Anterior cingulate cortex (tissue), 58 donors: ENCODE measurements at regions not wholly inside any gene's neighbourhood (a gene's known extent, or its start where the extent isn't known, plus 50 kb on each side); places are given as distances from the start of the nearest gene placed in this dataset.
"Not testable (repeated sequence)": the region's sequence is repeated elsewhere in the genome, so short reads cannot be mapped to it uniquely, and the experiment has no call there.

Experiments
- DNase-seq, 58 donors: peaks; one replicate each; lab custom pipeline; 2025; lab: John Stamatoyannopoulos, UW

DNA sequence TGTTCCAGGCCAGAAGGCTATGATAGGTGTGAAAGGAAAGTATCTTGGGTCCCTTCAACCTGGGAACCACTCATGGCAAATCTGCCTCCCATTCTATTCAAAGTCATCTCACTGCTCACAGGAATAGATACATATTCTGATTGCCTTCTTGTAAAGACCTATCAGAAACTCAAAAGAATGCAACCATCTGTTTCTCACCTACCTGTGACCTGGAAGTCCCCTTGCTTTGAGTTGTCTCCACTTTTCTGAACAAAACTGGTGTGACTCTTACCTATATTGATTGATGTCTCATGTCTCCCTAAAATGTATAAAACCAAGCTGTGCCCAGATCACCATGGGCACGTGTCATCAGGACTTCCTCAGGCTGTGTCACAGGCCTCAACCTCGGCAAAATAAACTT lies 1149.3 kb downstream of the NSUN3 start:
- DNase-seq, result no peak

DNA sequence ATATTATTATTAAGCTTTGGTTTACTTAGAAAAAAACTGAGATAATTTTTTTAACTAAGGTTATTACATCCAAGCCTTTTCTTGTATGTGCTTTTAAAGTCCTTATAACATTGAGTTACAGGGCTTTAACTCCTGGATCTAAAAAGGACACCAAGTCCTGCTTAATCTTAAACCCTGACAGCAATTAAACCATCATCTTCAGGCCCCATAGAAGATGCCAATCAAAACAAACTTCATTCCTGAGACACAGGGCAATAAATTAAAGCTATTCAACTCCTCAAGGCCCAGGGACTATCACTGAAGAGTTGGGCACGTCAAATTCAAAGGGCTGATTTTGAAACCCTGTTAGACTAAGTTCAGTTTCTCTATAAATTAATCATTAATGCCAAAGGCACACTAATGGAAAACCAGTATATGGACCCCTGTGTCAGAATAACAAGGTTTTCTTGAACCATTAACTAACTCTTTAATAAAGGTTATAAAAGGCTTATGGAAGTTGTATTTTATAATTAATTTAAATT lies 1152.6 kb downstream of the NSUN3 start:
- DNase-seq, result no peak

DNA sequence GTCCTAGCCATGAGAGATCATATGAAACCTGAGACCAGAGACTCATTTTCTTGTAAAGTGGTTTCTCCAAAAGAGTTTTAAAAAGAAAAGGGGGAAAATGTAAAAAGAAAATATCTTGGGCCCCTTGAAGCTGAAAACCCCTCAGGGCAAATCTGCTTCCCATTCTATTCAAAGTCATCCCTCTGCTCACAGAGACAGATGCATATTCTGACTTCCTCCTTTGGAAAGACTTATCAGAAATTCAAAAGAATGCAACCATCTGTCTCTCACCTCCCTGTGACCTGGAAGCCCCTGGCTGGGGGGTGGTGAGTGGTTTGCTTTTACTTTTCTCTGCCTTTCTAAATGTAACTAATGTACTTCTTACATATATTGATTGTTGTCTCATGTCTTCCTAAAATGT lies 1154.8 kb downstream of the NSUN3 start:
- DNase-seq, result no peak

DNA sequence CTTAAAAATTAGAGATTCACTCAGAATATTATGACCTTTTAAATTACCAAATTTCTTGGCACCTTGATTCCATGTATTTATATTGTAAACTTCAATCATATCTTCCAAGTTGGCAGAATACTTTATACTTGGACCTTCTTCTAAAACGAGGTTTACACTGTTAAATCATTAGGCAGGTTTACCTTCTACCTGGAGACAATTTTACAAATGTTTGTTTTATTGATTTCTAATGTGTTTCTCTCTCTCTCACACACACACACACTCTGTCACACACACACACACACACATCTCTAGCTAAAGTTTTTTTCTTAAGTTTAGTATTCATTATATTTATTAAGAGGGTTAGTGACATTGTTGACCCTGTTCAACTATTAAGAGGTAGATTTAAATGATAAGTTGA lies 1155.6 kb downstream of the NSUN3 start:
- DNase-seq, result no peak

DNA sequence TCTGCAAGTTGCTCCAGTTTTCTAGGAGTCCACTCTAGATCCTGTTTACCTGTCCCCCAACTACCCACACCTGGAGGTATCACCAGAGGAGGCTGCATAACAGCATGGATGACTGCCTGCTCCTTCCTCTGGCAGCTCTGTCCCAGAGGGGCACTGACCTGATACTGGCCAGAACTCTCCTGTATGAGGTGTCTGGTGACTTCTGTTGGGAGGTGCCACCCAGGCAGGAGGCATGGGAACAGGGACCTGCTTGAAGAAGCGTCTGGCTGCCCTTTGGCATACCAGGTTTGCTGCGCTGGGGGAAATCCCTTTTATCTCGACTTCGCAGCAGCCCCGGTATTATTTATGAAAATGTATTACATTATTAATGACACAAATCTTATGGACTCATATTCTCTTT lies 1163.6 kb downstream of the NSUN3 start:
- no peak for DNase-seq

DNA sequence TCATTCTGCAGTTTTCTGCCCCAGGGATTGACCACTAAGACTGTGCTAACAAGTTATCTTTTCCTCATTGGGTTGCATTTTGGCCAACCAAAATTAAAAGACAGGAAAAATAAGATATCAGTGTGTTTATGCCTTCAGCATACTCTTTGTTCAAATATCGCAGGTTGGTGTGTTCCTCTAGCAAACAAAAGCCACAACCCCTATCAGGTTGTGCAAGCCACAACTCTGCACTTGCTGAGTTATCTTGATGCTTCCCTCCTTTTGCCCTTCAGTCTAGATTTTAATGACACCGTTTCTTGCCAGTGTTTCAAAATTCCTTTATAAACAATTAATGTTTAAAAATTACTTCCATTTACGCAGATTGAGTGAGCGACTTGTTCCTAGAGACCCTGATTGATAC lies 1164.2 kb downstream of the NSUN3 start:
- DNase-seq, result no peak

DNA sequence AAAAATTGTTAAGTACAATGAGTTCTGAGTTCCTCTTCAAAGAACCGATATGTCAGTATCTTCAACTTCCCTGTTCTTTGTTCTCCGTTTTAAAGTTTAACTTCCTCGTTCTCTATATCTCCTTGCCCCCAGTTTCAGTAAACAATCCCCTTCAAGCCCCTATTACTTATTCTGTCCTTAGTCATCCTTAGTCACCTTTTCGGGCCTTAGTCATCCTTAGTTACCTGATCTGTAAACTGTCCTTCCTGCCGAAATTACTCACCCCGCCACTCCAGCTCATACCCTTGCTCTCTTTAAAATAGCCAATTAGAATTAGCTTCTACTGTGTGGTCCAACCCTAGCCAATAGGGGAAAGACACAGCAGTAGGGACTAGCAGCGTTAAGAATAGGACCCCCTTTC lies 1165.6 kb downstream of the NSUN3 start:
- DNase-seq, result no peak

DNA sequence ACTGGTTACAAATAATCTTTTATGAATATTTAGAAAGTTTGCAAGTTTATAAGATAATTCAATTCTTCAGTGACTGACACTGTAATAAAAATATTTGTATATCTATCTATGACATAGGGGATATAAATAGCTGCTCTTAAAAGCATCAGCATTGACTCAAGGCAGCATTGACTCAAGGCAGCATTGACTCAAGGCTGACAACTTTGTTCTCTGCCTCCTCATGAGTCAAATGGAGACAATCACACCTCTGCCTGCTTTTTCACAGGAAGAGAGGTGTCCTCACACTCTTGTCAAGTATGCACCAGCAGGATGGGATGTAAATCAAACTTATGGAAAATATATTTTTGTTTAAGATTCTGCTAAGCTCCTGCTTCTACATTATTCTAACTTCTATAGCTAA lies 1173.1 kb downstream of the NSUN3 start:
- DNase-seq, result peak in 5 of 58 donors; percentile 2 to 18 (median 6)

DNA sequence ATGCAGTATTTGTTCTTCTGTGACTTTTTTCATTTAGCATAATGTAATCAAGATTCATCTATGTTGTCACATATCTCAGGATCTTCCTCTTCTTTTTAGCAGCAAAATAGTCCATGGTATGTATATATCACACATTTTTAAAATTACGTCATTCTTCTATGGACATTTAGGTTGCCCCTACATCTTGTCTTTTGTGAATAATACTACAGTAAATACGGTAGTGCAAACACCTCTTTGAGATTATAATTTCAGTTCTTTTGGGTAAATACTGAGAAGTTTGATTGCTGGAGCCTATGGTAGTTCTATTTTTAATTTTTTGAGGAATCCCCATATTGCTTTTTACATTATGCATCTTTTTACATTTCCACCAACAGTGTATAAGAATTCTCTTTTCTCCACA lies 1174.9 kb downstream of the NSUN3 start:
- no peak for DNase-seq

DNA sequence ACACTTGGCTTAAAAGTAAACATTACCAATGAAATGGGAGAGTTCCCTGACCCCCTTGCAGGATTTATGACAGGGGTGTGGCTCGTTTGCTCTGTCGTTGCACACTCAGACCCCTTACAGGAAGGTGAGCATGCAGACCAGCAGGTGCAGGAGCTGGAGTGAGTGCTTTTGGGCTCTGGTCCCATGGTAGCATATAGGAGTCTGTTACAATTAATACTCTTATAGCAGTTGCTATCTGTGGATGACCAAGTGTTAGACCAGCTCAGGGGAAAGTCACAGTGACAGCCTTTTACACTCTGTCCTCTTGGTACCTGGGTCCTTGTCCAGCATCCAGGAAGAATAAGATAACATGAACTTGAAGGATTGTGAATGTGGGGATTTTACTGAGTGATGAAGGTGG lies 1177.5 kb downstream of the NSUN3 start:
- no peak for DNase-seq

DNA sequence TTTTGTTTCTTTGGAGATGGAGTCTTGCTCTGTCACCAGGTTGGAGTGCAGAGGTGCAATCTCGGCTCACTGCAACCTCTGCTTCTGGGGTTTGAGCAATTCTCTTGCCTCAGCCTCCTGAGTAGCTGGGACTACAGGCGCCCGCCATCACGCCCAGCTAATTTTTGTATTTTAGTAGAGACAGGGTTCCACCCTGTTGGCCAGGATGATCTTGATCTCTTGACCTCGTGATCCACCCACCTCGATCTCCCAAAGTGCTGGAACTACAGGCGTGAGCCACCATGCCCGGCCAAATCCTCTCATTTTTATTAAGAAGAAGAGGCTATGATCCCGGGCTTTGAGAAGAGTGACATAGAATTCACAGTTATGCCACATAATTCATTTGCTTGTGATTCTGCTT lies 1178.4 kb downstream of the NSUN3 start:
- not testable (repeated sequence) for DNase-seq

DNA sequence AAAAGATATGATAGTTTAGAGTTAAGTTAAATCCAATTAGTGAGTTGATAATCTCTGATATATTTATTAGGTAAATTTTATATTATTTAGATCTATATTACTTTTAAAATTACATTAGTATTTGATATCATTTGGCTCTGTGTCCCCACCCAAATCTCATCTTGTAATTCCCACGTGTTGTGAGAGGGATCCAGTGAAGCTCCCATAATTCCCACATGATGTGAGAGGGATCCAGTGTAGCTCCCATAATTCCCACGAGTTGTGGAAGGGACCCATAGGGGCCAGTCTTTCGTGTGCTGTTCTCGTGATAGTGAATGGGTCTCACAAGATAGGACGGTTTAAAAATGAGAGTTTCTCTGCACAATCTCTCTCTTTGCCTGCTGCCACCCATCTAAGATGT lies 1183.6 kb downstream of the NSUN3 start:
- no peak for DNase-seq

DNA sequence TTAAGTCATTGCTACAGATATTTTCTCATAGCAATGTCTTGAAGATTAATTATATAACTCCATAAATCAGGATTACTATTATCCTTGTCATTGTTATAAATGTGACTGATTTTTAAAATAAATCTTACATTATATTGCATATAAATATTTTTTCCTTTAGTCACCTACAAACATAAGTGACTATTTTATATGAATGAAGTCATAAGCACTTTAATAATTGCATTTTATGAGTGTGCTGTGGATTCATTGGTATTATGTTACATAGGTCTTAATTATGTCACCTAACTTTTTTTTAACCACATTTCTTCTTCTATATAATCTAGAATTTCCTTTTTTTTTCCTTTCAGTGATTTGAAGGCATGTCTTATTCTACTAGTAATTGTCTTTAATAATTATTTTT lies 1191.2 kb downstream of the NSUN3 start:
- DNase-seq, result no peak

DNA sequence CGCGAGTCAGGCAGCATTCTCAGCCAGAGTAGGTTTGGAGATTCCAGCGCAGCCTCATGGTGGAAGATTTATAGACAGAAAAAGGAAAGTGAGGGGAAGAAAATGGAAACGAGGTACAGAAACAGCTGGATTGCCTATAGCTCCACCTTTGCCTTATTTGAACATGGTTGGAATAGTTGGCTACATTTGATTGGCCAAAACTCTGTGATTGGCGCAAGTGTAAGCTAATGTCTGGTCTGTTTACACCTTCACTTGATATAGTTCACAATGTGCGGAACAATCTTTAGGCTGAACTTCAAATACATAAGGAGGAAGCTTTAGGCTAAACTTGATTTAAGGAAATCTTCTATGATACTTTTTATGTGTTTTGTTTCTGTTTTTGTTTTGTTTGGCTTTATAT lies 1191.9 kb downstream of the NSUN3 start:
- DNase-seq, result no peak

DNA sequence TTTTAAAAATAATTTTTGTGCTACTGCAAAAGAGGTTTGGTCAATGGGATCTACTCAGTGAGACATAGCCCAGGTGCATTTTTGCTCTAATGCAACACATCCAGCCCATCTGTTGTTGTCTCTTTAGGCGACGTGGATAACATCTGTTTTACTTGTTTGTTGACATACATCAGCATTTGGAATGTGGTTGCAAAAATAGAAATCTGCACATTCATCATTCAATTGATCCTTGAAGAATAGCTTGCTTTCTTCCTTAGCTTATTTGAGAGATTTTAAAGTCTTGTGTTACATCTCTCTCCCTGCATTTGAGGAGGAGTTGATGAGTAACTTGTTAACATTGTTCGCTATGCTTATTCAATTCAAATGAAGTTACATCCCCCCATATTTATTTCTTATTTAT lies 1202.3 kb downstream of the NSUN3 start:
- DNase-seq, result no peak

DNA sequence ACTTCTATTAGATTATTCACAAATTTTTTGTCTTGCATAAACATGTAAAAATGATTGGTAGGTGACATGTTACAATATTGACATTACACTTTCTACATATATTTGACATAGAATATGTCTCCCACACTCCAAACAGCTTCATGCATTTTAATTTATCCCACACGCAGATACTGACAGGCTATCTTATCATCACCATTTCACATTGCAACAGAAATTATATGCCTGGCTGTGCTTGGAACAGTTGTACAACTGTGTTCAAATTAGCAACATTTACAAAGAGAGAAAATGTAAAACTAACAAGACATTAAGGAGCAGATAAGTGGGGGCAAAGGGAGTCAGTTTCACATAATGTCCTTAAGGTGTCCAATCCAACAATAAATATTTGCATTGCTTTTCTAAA lies 1208.5 kb downstream of the NSUN3 start:
- no peak for DNase-seq

DNA sequence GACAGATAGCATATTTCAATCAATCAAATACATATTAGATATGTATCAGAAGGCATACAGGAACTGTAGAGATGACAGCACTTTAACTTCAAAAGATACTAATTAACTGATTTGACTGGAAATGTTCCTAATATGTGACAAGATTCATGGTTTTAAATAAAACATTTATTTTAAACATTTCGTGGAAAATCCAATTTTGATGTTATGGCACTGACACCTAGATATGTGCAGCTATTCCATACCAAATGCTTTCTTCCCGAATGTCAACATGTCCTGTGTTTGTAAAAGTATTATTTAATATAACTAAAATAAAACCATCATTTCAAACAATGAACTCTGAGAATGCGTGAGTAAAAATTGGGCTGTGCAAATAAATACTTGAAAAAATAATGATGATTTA lies 1209.3 kb downstream of the NSUN3 start:
- DNase-seq, result no peak

DNA sequence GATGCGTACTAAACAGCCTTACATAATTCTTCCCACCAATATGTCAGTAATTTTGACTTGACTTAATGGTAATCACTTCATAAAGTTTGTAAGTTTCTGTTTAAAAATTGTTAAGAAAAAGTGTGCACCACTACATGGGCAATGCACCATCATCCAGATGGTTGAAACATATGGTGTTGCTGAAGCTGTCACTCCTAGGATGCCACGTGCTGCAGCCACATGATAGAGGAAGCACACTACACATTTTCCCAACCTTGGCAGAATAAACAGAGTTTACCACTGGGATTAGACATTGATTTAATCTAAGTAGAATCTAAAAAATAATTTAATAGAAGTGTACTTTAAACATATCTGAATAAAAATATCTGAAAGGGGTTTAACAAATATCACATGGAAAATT lies 1209.9 kb downstream of the NSUN3 start:
- peak in 7 of 58 donors; percentile 1 to 20 (median 2) for DNase-seq

DNA sequence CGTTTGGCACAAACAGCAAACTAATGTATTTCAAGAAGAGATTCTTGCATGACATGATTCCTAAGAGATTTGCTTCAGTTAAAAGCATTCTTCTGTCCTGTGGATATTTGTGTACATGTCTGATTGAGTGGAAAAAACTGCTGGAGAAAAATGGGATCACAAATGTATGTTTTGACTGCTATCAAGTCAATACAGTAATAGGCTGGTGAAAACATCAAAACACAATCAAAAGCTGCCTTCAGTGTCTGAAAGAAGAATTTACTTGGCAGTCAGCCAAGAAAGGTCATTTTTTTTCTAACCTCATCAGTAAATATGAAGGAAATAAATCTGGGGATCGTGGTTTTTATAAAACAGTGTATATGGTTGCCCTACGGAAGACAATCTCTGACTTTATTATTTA lies 1214.8 kb downstream of the NSUN3 start:
- no peak for DNase-seq

DNA sequence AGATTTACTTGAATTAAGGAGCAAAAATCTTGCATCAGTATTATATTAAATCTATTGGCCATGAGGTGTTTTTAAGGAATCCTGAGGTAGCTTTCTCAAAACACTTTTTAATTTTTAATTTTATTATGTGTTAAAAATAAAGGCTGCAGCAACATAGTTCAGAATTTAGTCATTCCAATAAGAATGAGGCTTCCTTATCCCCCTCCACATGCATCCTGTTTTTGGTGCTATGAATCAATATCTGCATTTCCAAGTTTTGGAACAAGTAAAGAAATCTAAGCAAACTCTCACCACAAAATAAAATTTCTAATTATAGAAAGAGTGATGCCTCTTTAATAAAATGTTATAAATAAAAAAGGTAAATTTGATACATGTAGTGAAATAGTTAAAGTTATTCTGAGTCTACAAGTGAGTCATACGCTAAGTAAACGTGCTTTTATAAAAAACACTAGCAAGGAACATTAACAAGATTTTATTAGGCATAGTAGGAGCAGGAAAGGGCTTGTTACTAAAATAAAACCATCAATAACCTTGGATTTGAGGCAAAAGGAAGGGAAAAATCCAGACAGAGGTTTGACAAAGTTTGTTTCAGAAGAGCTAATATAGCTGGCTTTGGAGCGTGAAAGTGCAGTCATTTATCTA lies 1218.0 kb downstream of the NSUN3 start:
- no peak for DNase-seq

DNA sequence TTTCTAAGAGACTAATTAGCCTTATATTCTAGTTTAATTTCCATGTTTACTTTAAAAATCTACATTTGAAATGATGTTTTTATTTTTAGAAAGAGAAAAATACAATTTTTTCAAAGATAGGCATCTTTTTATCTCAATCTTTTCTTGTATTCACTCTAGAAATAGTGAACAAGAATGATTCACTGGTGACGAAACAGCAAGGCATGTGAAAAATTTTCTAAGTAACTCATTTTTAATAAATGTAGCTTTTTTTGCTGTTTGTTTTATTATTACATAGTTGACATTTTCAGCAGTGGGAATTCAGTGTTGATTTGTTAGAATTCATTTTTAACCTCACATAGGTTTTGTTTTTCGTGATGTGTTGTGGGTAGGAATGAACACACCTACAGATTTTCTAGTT lies 1226.4 kb downstream of the NSUN3 start:
- DNase-seq, result no peak

DNA sequence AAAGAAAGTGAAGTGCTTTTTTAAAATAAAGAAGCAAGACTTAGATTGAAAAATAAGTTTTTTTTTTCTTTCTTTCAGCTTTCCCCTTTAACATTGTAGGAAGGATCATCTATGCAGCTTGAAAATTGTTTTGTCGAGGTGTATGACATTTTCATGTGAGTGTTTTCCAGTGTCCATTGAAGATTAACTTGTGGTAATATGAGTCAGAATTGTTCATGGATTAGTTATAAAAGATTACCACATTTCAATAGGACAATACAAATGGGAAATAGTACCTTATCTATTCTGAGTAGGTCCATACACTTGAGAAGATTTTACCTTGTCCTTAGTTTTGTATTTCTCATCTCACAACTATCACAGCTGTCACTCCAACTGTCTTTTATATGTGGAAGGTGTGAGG lies 1234.7 kb downstream of the NSUN3 start:
- DNase-seq, result no peak

DNA sequence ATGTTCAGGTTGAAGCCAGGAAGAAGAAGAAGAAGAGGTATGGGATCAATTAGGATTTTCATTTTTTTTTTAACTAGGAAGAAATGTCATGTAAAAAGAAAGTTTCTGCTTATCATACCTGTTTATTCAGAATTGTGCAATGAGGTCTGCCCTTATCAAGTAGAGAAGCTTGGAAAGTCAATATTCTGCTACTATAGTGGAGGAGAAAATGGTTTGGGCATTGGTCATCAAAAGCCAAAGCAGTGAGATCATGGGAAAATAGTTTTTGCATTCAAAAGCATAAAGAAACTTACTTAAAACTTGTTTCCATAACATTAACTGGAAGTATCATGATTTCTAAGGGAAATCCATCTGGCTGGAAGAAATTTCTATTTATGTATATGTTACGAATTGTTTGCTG lies 1239.2 kb downstream of the NSUN3 start:
- no peak for DNase-seq
